ENCODE measurements at regions not wholly inside any gene's neighbourhood (a gene's known extent, or its start where the extent isn't known, plus 50 kb on each side); places are given as distances from the start of the nearest gene placed in this dataset.

- TF ChIP-seq POLR2A (IDR thresholded peaks at IDR 0.05) (no peak), CTCF (IDR thresholded peaks at IDR 0.05) (no peak)
Measured at GRCh38 chr9:73441890-73442818, 290.5 kb downstream of the ANXA1 start.
